ENCODE measurements at regions not wholly inside any gene's neighbourhood (a gene's known extent, or its start where the extent isn't known, plus 50 kb on each side); places are given as distances from the start of the nearest gene placed in this dataset.

GRCh38 chr16:6993544-6993943, 339.1 kb upstream of the RBFOX1 start:
- Mint-ChIP-seq H3K27ac (no peak overlapping the region), H3K4me1 (ENCODE audit: unreplicated experiment) (no peaks in the 10 kb centered on the region), H3K9me3 (no peaks in the 10 kb centered on the region), H3K36me3 (no peaks in the 10 kb centered on the region), H3K27me3 (no peaks in the 10 kb centered on the region), H3K4me3 (no peak overlapping the region)
- no peak for DNase-seq (ENCODE audit: extremely low spot score, unreplicated experiment)
- TF ChIP-seq, protein P1, sequence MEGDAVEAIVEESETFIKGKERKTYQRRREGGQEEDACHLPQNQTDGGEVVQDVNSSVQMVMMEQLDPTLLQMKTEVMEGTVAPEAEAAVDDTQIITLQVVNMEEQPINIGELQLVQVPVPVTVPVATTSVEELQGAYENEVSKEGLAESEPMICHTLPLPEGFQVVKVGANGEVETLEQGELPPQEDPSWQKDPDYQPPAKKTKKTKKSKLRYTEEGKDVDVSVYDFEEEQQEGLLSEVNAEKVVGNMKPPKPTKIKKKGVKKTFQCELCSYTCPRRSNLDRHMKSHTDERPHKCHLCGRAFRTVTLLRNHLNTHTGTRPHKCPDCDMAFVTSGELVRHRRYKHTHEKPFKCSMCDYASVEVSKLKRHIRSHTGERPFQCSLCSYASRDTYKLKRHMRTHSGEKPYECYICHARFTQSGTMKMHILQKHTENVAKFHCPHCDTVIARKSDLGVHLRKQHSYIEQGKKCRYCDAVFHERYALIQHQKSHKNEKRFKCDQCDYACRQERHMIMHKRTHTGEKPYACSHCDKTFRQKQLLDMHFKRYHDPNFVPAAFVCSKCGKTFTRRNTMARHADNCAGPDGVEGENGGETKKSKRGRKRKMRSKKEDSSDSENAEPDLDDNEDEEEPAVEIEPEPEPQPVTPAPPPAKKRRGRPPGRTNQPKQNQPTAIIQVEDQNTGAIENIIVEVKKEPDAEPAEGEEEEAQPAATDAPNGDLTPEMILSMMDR (conservative IDR thresholded peaks at IDR 0.05): no peak

- Mint-ChIP-seq H3K27ac (no peak overlapping the region), H3K36me3 (no peaks in the 10 kb centered on the region), H3K27me3 (no peaks in the 10 kb centered on the region), H3K4me3 (no peak overlapping the region), H3K9me3 (no peaks in the 10 kb centered on the region), H3K4me1 (ENCODE audit: unreplicated experiment) (no peaks in the 10 kb centered on the region)
- no peak for DNase-seq (ENCODE audit: extremely low spot score, unreplicated experiment)
- TF ChIP-seq, protein P1 (conservative IDR thresholded peaks at IDR 0.05): no peak
These were observed 343.8 kb upstream of the RBFOX1 start for GRCh38 chr16:6988846-6989245.

DNA sequence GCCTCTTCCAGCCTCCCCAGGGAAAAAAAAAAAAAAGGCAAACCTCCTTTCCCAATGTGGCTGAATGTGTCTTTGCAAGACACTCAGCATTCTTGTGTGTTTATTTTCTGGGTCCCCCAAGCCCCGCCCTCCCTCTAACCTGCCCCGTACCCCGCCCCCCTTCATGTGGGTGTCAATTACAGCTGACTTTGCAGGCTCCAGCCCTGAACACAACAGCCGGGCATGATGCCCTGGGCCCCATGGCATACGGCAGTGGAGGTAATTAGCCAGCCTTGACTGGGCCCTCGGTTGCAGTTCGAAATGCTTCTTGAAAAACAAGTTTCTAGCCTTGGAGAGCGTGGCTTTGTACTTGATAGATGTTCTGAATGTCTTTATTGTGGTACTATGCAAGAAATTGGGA, 354.7 kb upstream of the RBFOX1 start:
- Mint-ChIP-seq H3K27ac (peak overlapping the region; percentile 63), H3K4me3 (no peak overlapping the region), H3K36me3 (no peaks in the 10 kb centered on the region), H3K9me3 (no peaks in the 10 kb centered on the region), H3K4me1 (ENCODE audit: unreplicated experiment) (peaks cover 3% of the 10 kb centered on the region), H3K27me3 (no peaks in the 10 kb centered on the region)
- no peak for DNase-seq (ENCODE audit: extremely low spot score, unreplicated experiment)
- TF ChIP-seq, protein P1 (conservative IDR thresholded peaks at IDR 0.05): no peak

GRCh38 chr16:6977291-6977690, 355.4 kb upstream of the RBFOX1 start:
- Mint-ChIP-seq H3K9me3 (no peaks in the 10 kb centered on the region), H3K4me1 (ENCODE audit: unreplicated experiment) (peaks cover 3% of the 10 kb centered on the region), H3K27me3 (no peaks in the 10 kb centered on the region), H3K4me3 (peak overlapping the region; percentile 52), H3K27ac (peak overlapping the region; percentile 63), H3K36me3 (no peaks in the 10 kb centered on the region)
- no peak for DNase-seq (ENCODE audit: extremely low spot score, unreplicated experiment)
- TF ChIP-seq, protein P1 (conservative IDR thresholded peaks at IDR 0.05): no peak

DNA sequence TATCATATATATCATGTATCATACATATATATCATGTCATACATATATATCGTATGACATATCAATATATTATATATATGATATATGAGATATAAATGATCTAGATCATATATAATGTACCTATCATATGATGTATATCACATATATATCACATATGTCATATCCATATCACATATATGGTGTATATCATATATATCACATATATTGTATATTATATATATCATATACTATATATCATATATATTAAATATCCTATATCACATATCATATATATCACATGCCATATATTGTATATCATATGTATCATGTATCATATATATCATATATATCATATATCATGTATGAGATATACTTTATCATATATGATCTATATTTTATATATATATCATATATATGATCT, 355.9 kb upstream of the RBFOX1 start:
- Mint-ChIP-seq H3K27me3 (no peaks in the 10 kb centered on the region), H3K9me3 (no peaks in the 10 kb centered on the region), H3K4me1 (ENCODE audit: unreplicated experiment) (peaks cover 3% of the 10 kb centered on the region), H3K4me3 (no peak overlapping the region), H3K36me3 (no peaks in the 10 kb centered on the region), H3K27ac (no peak overlapping the region)
- DNase-seq (ENCODE audit: extremely low spot score, unreplicated experiment): no peak
- TF ChIP-seq, protein P1 (conservative IDR thresholded peaks at IDR 0.05): no peak
